ENCODE measurements at regions not wholly inside any gene's neighbourhood (a gene's known extent, or its start where the extent isn't known, plus 50 kb on each side); places are given as distances from the start of the nearest gene placed in this dataset.

DNA sequence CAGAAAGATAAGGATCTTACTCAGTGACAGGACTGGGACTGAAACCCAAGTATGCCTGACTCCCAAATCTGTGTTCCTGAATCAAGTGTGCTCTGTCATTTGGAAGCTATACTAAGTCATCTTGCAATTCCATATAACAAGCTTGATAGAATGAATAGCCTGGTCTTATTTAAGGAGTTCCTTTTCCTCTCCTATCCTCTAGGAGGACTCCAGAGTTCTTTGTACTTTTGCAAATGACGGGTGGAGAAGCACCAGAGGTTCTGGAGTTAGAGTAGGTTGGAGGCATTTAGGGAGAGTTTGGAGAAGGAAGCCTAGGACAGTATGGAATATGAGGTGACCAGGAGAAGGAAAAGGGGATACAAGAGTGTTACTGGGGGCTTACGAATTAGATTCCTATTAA lies 92.9 kb upstream of the RCN1 start:
- DNase-seq (ENCODE audit: low read depth) = no peak

DNA sequence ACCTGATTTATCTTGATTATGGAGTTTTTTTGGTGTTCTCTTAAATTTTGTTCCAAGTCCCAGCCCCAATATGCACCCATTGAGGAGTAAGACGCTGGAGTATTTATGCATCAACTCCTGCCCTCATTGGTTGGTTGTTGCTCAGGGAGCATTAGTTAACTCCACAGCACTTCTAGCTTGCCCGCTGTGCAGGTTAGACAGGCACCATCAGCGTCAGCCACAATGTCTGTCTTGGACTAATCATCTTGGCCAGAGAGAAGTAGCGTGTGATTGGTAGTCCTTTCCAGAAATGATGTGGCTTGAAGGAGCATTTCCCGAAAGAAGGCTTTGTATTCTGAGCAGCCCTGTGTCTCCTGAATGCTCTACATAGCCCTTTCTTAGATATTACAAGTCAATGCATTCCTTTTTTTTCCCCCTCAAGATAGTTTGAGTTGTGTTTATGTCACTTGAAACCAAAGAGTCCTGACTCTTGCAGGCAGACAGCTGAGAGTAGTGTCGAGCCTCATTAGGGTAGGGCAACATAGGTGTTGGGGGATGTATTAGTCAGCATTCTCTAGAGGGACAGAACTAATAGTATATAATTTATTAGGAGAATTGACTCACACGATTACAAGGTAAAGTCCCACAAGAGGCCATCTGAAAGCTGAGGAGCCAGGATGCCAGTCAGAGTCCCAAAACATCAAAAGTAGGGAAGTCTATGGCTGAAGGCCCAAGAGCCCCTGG lies 94.6 kb upstream of the RCN1 start:
- DNase-seq (ENCODE audit: low read depth) = no peak

DNA sequence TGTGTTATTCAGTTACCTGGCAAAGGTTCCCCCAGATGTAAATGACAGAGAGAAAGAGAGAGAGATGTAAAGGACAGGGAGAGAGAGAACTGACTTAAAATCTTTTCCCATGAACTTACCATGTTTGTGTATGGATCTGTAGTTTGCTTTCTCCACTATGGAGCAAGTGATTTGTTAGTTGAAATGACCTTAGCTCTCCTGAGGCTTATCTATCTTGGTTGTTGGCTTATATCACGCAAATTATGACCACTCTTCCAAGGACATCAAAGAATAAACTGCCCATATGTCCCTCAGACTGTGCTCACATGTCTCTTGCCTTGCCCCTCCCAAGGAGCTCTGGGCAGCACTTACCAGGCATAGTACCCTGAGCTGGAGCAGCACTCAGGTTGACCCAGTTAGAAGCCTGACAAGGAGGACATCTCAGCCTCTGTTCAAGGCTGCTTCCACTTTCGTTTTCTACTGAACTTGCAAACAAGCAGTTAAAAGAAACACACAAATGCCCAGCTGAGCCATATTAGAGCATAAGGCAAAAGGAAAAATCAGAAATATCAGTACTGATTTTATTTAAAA lies 95.3 kb upstream of the RCN1 start:
- DNase-seq (ENCODE audit: low read depth) = no peak

DNA sequence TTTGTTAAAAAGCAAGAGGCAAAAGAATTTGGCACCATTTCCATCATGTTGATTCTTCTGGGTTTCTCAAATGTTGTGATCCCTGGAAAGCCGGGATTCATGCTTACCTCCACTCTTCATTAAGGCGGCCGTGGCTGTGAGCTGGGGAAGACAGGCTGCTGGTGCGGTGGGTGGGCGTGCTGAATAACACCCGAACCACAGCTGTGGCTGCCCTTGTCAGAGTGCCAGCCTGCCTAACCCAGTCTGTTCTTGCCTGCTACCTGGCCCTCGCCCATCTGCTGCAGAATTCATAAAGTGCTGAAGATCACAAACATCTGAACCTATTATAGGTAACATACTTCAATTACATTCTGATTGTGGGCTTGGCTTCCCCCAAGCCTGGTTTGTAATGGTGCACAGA lies 95.8 kb upstream of the RCN1 start:
- DNase-seq (ENCODE audit: low read depth) = no peak

DNA sequence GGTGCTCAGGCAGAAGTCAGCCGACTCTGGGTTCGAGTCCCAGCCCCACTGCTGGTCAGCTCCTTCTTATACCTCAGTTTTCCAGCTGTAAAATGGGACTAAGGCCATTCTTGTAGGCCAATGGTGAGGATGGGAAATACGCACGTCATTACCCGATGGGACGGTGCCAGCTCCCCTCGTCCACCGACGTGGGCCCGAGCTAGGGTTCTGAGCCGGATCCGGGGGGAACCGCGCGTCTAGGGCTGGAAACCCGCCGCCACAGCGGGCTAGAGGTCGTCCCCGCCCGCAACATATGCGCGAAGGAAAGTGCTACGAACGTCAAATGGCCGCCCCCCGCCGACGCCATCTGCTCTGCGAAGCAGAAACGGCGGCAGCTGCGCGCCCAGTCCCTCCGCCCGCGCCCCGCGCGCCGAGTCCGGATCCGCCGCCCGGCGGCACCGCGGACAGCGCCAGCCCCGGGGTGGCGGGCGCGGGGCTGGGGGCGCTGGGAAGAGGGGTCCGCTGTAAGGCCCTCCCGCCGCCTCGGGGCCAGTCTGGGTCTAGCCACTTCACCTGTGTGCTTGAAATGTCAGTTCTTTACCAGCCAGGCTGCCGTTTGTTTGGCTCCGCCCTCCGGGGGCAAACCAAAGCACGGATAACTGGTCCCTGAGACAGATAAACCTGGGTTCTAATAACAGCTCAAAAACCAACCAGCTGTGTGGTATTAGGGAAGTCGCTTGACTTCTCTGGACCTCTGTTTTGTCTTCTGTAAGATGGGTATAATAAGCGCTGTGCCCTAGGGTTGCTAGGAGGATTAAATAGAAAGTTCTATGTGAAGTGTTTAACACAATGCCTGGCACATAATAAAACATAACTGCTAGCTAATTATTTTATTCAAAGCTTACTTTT lies 103.5 kb upstream of the RCN1 start:
- DNase-seq (ENCODE audit: low read depth) = no peak

DNA sequence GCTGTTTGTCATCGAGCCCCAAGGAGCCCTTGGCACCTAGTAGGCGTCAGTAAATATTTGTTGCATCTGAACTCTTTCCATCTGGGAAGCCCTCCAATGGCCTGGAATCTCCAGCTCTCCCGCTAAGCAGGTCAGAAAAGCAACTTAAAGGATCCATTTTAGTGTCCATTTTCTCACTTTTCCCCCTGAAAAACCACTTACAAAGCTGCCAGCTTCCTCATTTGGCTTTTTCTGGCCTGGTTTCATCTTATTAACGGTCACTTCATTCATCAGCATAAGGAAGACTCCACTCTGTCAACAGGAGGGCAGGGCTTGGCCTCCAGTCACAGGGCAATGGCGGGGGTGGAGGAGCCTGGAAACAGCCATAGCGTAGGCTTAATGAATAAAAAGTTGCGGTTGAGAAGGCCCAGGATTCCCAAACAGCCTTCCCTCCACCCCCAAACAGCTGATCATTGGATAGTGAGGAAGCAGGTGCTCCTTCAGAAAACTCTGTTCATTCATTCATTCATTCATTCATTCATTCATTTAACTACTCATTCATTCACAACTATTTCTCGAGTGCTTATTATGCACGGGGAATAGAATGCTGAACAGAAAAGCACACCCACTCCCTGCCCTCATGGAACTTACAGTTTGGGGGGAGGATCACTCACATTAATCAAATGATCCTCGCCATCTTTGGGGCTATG lies 104.5 kb upstream of the RCN1 start:
- no peak for DNase-seq (ENCODE audit: low read depth)

DNA sequence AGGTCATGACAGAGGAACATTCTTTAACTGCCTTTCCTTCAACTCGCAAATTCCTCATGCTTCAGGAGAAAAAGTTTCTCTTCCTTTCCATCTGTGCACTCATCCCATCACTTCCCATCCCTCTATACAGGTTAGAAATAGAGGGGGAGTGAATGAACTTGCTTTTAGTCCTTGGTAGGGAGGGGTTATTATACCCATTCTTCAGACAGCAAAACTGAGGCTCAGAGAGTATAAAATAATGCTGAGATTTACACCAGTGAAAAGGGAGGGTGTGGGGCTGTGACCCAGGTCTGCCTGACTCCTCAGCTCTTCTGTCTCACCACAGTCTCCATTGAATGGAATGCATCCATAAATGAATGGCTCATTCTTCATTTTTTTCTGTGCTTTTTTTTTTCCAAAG lies 109.4 kb upstream of the RCN1 start:
- DNase-seq (ENCODE audit: low read depth) = no peak

DNA sequence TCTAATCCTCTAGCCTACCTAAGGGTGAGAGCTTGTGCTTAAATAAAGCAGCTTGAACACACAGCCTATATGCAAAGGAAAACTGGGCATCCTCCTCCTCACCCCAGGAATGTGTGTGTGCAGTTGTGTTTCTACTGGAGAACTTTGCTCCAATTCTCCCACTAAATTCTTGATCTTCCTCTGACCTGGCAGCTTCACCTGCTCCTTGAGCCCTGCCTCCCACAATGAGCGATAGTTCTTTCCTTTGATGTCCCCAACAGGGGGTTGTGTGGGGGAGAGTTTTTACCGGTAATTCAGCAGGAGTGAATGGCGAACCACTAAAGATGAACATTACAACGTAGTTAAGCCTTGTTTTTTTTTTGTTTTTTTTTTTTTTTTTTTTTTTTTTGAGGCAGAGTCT lies 113.5 kb upstream of the RCN1 start:
- DNase-seq (ENCODE audit: low read depth) = no peak

DNA sequence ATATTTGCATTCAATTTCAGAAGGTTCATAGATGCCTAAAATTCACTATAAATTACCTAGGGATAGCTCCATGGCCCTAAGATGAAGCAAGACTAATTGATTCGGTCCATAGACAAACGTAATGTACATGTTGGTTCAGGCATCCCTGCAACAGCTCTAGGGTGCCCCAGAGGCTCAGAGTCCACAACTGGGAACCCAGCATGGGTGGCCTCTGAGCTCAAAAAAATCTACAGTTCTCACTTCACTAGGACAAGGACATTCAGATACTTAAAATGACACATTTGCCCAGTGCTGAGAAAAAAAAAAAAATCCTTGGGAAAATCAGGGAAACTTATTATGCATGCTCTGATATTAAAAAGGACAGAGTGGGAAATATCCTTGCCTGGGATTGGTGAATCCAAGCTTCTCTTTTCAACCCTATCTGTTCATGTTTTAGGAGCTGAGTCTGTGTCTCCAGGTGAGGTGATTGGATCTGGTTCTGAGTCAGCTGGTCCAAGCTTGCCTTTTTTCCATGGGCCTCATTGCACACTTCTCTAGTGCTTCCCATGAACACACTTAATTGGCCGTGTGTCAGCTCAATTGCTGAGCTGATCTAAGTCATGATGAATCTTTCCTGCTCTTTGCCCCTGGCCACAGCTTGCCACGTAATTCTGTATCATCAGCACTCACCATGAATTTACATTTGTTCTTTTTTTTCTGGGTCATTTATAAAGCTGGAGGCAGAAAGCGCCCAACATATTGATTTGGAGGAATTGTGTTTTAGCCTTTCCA lies 116.3 kb upstream of the RCN1 start:
- no peak for DNase-seq (ENCODE audit: low read depth)

DNA sequence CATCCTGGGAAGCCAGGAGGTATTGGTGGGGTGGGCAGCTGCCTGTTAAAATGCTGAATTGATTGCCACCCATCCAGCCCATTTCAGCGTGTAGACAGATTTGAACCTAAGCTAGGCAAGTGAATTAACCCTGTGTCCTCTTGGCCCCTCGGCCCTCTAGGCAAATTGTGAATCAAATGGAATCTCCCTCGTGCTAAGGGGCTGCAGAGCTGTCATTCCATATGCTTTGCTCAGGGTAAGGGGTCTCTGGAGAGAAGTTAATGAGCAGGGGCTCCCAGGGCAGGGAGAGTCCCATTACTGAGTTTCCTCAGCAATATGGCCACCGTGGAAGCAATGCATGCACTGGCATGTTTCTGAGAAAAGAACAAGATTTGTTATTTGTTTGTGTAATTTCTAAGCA lies 117.7 kb upstream of the RCN1 start:
- no peak for DNase-seq (ENCODE audit: low read depth)

DNA sequence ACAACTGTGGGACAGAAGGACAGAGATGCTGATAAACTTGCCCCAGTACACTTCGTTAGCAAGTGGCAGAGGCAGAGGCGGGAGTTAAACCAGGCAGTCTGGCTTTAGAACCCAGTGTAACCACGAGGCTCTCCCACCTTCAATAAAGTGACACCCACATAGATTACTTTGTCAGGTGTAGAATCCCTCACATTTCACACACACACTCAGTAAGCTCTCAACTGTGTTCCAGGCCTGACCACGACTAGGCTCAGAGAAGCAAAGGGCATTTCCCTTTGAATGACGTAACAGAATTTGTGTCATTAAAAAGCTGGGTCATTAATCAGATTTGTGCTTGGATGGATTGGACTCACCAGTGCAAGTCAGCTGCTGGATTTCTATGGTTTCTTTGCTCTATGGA lies 118.3 kb upstream of the RCN1 start:
- no peak for DNase-seq (ENCODE audit: low read depth)

DNA sequence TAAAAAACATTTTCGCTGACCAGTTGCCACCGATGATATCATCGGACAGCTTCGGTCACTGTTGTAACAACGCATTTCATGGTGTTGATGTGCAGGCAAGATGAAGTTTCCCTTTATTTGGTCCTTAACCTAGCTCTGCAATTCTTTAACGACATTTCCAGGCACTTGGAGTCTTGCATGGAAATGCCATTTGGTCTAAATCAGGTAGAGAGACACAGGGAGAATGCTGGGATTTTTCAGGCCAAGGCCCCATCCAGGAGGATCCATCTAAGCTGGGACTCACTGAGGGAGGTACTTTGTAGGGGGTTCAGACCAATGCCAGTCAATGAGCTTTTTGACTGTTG lies 121.5 kb upstream of the RCN1 start:
- DNase-seq (ENCODE audit: low read depth) = no peak

DNA sequence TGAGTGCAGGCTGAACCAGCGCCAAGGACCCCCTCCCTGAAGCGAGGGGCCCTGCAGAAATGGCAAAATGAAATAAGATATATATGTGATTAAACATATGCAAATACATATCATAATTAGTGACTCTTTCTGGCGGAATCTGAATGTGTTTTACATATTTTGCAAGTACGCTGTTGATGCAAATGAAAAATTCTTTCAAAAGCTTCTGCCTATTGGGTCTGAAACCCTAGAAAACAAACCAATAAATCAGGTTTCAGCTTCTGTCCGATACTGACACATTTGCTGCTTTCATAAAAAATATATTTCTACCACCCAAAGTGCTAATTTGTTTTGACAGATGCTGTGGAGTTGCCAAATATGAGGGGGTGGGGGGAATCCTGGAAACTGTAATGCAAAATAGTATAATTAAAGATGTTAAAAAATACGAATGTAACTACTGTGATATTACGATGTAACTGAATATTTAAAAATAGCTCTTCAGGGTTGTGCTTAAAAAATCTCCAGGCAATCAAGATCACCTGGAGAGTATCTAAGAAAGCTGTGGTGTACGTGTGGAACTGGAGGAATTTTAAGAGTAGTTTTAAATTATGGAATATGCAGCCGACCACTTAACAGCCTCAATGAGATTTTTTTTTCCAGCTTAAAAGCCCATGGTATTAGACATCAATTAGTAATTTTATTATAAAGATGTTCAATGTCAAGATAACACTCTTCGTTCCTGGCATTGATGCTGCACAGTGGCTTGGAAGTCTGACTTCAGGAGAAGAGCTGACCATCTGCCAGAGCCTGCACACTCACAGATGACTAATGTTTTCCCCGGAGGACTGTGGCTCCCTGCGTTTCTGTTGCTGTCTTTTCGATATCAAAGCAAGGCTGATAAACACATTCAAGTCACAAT lies 122.2 kb upstream of the RCN1 start:
- DNase-seq (ENCODE audit: low read depth) = no peak

DNA sequence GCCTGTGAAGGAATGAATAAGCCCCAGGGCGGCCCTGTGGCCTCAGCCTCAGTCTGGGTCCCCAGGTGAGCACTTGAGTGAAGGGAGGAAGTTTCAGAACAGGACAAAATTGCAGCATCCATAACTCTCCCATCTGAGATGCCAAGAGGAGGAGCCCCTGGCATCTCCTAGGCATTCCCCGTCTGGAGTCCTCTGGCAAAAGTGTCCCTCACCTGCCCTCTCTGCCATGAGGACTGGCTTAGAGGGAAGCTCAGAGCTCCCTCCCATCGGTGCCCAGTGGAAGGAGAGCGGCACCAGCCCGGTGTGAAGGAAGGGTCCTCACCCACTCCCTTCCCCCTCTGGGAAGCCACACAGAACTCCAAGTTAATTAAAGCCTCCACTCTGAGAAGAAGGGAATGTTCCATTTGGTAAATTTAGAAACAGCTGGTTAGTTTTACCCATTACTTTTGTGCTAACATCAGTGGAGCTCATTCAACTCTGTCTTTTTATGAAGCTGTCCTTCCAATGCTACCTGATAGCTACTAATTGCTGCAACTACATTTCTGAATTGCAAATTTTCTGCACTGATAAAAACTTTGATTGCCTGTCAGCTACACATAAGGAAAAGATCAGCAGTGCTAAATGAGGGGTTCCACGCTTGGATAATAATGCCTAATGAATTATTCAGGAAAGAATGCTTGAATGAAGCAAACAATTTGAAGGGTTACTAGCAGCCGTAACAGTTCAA lies 123.3 kb upstream of the RCN1 start:
- no peak for DNase-seq (ENCODE audit: low read depth)

DNA sequence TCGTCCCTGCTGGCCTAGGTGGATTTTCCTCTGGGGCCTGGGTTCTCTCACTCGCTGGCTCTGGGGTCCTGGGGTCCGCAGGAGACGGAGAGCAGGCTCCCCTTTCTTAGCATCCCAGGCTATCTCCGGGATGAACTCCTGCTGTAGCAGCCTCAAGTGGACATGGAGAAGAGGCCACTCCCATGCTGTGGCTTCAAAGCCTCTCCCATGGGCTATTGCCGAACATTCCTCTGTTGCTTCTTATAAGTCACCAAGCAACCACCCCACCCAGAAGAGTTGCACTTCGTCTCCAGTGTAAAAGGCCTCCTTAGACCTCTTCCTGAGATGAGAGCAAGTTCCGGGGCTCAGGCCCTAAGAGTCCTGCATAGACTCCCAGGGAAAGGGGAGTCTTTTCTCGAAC lies 124.0 kb upstream of the RCN1 start:
- DNase-seq (ENCODE audit: low read depth) = no peak

DNA sequence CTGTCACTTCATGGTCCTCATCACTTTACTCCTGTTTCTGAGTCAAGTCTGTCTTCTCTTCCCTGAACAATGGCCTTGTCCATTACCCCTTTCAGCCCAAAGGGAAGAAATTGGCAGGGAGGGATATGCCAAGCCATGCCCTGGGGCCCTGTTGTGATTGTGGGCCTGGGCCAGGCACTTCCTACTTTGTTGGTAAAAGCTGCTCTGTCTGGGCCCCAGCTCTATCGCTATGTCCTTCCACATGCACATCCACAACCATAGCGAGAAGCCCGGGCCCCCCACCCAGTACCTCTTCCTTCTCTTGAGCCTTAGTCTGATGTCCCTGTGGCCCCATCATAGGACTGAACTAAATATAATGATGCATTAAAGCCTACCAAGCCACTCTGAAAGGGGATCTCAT lies 126.7 kb upstream of the RCN1 start:
- DNase-seq (ENCODE audit: low read depth) = no peak

DNA sequence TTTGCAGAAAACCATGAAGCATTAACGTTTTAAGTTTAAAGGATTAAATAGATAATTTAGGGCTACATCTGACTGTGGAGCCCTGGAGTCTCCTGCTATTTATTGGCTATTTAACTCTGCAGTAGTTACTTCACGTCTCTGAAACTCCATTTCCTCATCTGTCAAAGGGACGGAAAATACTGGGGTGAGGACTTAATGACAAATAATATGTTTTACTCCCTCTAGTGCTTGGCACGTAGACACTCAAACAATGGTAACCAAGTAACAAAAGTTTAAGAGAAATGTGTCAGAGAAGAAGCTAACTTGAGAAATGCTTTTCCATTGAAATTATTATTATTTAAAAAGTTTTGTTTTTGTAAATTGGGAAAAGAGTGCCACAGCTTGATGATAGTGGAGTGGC lies 130.7 kb upstream of the RCN1 start:
- no peak for DNase-seq (ENCODE audit: low read depth)

DNA sequence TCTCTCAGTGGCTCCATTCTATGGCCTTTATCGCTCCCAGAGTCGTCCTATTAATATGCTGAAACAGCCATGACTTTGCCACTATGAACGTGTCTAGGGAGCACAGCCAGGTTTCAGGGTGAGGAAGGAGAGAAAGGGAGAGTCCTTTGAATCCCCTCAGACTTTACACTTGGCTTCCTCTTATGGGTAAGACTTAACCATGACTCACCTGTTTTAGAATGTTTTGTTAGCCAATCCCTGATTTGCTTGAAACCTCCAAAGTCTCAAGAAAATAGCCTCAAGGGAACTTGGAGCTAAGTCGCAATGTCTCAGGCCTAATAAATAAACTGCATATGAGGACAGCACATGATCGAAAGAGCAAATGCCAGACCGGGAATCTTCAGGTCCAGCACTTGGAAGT lies 131.2 kb upstream of the RCN1 start:
- no peak for DNase-seq (ENCODE audit: low read depth)

DNA sequence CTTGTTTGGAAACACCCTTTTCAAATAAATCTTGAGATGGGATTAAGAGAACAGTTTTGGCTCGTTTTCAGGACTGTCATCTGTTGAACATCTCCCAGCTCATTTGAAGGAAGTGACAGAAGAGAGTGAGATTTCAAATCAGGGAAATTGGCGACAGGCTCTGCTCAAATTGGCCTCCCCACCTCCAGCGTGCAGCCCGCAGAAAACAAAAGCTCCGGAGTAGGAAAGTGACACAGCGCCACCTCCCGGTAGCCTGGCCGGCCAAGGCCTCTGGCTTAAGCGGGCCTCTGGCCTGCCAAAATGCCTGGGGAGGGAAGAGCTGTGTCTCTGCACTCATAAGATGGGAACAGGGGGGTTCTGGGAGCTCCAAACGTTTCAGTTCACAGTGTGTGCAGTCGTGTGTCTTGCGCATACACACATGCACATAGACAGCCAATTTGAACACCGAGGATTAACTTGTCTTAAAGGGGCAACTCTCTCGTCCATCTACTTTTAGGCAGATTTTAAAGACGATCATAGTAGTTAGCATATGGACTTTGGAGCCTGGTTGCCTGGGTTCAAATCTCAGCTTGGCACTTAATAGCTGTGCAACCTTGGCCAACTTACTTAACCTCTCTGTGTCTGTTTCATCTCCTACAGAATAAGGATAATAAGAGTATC lies 132.7 kb upstream of the RCN1 start:
- DNase-seq (ENCODE audit: low read depth) = peak; percentile 39

DNA sequence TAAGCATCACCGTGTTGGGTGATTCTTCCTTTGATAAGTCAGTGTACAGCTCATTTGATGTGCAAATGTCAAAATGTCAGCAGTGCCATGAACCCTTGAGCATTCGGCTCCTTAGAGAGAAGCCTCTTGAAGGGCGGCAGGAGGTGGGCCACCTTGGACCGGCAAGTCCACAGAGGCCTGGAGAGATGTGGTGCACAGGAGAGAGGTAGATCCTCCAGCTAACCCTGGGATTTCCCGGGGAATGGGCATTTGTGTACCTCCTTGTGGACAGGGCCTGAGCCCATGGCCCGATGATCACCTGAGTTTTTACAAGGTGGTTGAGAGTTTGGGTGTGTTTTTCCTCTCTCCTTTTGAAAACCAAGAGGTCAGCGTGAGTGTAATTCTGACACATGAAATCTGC lies 133.2 kb upstream of the RCN1 start:
- DNase-seq (ENCODE audit: low read depth) = no peak

Measured in activated T-cell treated with anti-CD3 and anti-CD28 coated beads for 1 hour (primary cell).